Muscle layer of duodenum (tissue), 2 donors: ENCODE measurements at regions not wholly inside any gene's neighbourhood (a gene's known extent, or its start where the extent isn't known, plus 50 kb on each side); places are given as distances from the start of the nearest gene placed in this dataset.

Experiments
- H3K27ac ChIP-seq: one replicate; pipeline ENCODE4 v1.7.0; 2013; ENCODE audit warnings: mild to moderate bottlenecking, low read length
- H3K27me3 ChIP-seq: one replicate; pipeline ENCODE4 v1.7.0; 2013; ENCODE audit warnings: low read depth, mild to moderate bottlenecking, control low read depth, low read length
- H3K36me3 ChIP-seq, 2 donors: one replicate each; pipeline ENCODE4 v1.7.0; 2013; ENCODE audit warnings: low read length in 2 of 2, control low read depth in 1 of 2, mild to moderate bottlenecking in 1 of 2; ENCODE audit not compliant: insufficient read depth in 2 of 2, control insufficient read depth in 1 of 2
- H3K4me1 ChIP-seq, 2 donors: one replicate each; pipeline ENCODE4 v1.7.0; 2013; ENCODE audit warnings: low read length in 2 of 2, mild to moderate bottlenecking in 2 of 2, control low read depth in 1 of 2, moderate library complexity in 1 of 2; ENCODE audit not compliant: insufficient read depth in 2 of 2, control insufficient read depth in 1 of 2
- H3K4me3 ChIP-seq, 2 donors: one replicate each; pipeline ENCODE4 v1.7.0; 2013; ENCODE audit warnings: low read length in 2 of 2, low read depth in 1 of 2, mild to moderate bottlenecking in 1 of 2
- H3K9me3 ChIP-seq, 2 donors: one replicate each; pipeline ENCODE4 v1.7.0; 2013; ENCODE audit warnings: low read length in 2 of 2, control low read depth in 1 of 2, mild to moderate bottlenecking in 1 of 2; ENCODE audit not compliant: control insufficient read depth in 1 of 2
- donor health status: healthy.

GRCh38 chr6:6996124-6996523 is 111.6 kb upstream of the RREB1 start:
- Histone ChIP-seq H3K4me1 (no peaks in the 10 kb centered on the region), H3K36me3 (no peaks in the 10 kb centered on the region), H3K9me3 (peaks cover 0 to 3% of the 10 kb centered on the region in 2 donors), H3K4me3 (no peak overlapping the region), H3K27ac (no peak overlapping the region), H3K27me3 (no peaks in the 10 kb centered on the region)

GRCh38 chr6:6997263-6998193 is 110.2 kb upstream of the RREB1 start:
- H3K4me1 ChIP-seq, result no peaks in the 10 kb centered on the region
- no peaks in the 10 kb centered on the region for H3K27me3 ChIP-seq
- peaks cover 0 to 3% of the 10 kb centered on the region in 2 donors for H3K9me3 ChIP-seq
- no peaks in the 10 kb centered on the region for H3K36me3 ChIP-seq
- H3K27ac ChIP-seq, result no peak overlapping the region
- no peak overlapping the region for H3K4me3 ChIP-seq

GRCh38 chr6:6998194-6998569 is 109.6 kb upstream of the RREB1 start:
- no peaks in the 10 kb centered on the region for H3K27me3 ChIP-seq
- peaks cover 0 to 3% of the 10 kb centered on the region in 2 donors for H3K9me3 ChIP-seq
- H3K4me1 ChIP-seq, result no peaks in the 10 kb centered on the region
- H3K36me3 ChIP-seq, result no peaks in the 10 kb centered on the region
- no peak overlapping the region for H3K4me3 ChIP-seq
- H3K27ac ChIP-seq, result no peak overlapping the region

GRCh38 chr6:7000825-7001777 is 106.7 kb upstream of the RREB1 start:
- no peak overlapping the region for H3K4me3 ChIP-seq
- H3K9me3 ChIP-seq, result peaks cover 0 to 3% of the 10 kb centered on the region in 2 donors
- H3K27me3 ChIP-seq, result no peaks in the 10 kb centered on the region
- no peaks in the 10 kb centered on the region for H3K4me1 ChIP-seq
- H3K36me3 ChIP-seq, result no peaks in the 10 kb centered on the region
- H3K27ac ChIP-seq, result no peak overlapping the region

- no peaks in the 10 kb centered on the region for H3K4me1 ChIP-seq
- no peaks in the 10 kb centered on the region for H3K27me3 ChIP-seq
- no peak overlapping the region for H3K4me3 ChIP-seq
- H3K36me3 ChIP-seq, result no peaks in the 10 kb centered on the region
- H3K9me3 ChIP-seq, result no peaks in the 10 kb centered on the region
- H3K27ac ChIP-seq, result no peak overlapping the region
Observed at GRCh38 chr6:7003041-7003440, 104.7 kb upstream of the RREB1 start.

- H3K4me3 ChIP-seq, result no peak overlapping the region
- no peaks in the 10 kb centered on the region for H3K36me3 ChIP-seq
- no peaks in the 10 kb centered on the region for H3K4me1 ChIP-seq
- H3K27me3 ChIP-seq, result no peaks in the 10 kb centered on the region
- no peaks in the 10 kb centered on the region for H3K9me3 ChIP-seq
- no peak overlapping the region for H3K27ac ChIP-seq
Observed at GRCh38 chr6:7004581-7005297, 103.0 kb upstream of the RREB1 start.

GRCh38 chr6:7006515-7007191 is 101.1 kb upstream of the RREB1 start:
- H3K36me3 ChIP-seq, result no peaks in the 10 kb centered on the region
- no peak overlapping the region for H3K4me3 ChIP-seq
- no peaks in the 10 kb centered on the region for H3K27me3 ChIP-seq
- H3K27ac ChIP-seq, result no peak overlapping the region
- no peaks in the 10 kb centered on the region for H3K4me1 ChIP-seq
- no peaks in the 10 kb centered on the region for H3K9me3 ChIP-seq

- Histone ChIP-seq H3K4me3 (no peak overlapping the region), H3K36me3 (no peaks in the 10 kb centered on the region), H3K4me1 (no peaks in the 10 kb centered on the region), H3K27ac (no peak overlapping the region), H3K27me3 (no peaks in the 10 kb centered on the region), H3K9me3 (no peaks in the 10 kb centered on the region)
Observed at GRCh38 chr6:7008451-7008988, 99.2 kb upstream of the RREB1 start.

GRCh38 chr6:7016226-7016625 is 91.5 kb upstream of the RREB1 start:
- H3K9me3 ChIP-seq, result no peaks in the 10 kb centered on the region
- no peaks in the 10 kb centered on the region for H3K36me3 ChIP-seq
- H3K27me3 ChIP-seq, result no peaks in the 10 kb centered on the region
- H3K4me1 ChIP-seq, result no peaks in the 10 kb centered on the region
- H3K4me3 ChIP-seq, result no peak overlapping the region
- no peak overlapping the region for H3K27ac ChIP-seq

- H3K4me3 ChIP-seq, result no peak overlapping the region
- no peaks in the 10 kb centered on the region for H3K9me3 ChIP-seq
- H3K27ac ChIP-seq, result no peak overlapping the region
- no peaks in the 10 kb centered on the region for H3K36me3 ChIP-seq
- no peaks in the 10 kb centered on the region for H3K4me1 ChIP-seq
- no peaks in the 10 kb centered on the region for H3K27me3 ChIP-seq
Observed at GRCh38 chr6:7021301-7021700, 86.5 kb upstream of the RREB1 start.
